ENCODE measurements at regions not wholly inside any gene's neighbourhood (a gene's known extent, or its start where the extent isn't known, plus 50 kb on each side); places are given as distances from the start of the nearest gene placed in this dataset.
"Not testable (repeated sequence)": the region's sequence is repeated elsewhere in the genome, so short reads cannot be mapped to it uniquely, and the experiment has no call there.

GRCh38 chr7:36037121-36037662 lies 115.9 kb upstream of the EEPD1 start:
- DNase-seq (ENCODE audit: low read depth): peak; percentile 42

DNA sequence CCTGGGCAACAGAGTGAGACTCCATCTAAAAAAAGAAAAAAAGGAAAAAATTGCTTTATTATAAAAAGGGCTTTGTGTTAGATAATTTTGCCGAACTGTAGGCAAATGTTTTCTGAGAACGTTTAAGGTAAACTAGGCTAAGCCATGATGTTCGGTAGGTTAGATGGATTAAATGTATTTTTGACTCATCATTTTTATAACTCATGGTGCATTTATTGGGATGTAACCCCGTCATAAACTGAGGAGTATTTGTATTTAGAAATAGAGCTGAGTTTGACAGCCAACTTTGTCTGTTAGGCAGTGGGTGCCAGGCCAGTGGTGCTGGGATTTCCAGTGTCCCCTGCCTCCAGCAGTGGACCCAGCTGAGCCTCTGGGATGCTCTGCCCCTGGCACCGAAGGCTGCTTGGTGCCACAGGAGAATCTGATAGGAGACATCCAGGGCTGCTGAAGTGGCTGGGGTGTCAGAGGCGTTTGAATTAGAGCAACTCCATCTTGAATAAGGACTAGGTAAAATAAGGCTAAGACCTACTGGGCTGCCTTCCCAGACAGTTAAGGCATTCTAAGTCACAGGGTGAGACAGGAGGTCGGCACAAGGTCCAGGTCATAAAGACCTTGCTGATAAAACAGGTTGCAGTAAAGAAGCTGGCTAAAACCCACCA lies 114.9 kb upstream of the EEPD1 start:
- DNase-seq (ENCODE audit: low read depth): no peak

DNA sequence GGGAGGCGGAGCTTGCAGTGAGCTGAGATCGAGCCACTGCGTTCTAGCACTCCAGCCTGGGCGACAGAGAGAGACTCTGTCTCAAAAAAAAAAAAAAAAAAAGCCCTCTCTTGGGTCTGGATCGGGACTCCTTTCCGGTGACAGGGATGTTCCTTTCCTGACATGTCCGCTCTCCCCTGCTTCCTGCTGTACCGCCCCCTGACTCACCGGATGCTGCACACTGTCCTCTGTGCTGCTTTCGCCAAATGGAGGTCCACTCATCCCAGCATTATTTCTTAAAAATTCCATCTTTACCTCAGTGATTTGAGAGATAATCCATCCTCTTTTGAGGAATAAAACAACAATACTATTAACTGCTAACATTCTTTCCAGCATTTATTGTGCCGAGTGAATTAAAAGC lies 113.8 kb upstream of the EEPD1 start:
- no peak for DNase-seq (ENCODE audit: low read depth)

- DNase-seq (ENCODE audit: low read depth): no peak
Measured at GRCh38 chr7:36039671-36040070, 113.4 kb upstream of the EEPD1 start.

GRCh38 chr7:36040679-36041078 lies 112.4 kb upstream of the EEPD1 start:
- DNase-seq (ENCODE audit: low read depth): peak; percentile 36

- no peak for DNase-seq (ENCODE audit: low read depth)
Measured at GRCh38 chr7:36044101-36044892, 108.8 kb upstream of the EEPD1 start.

- peak; percentile 49 for DNase-seq (ENCODE audit: low read depth)
Measured at GRCh38 chr7:36045326-36045725, 107.7 kb upstream of the EEPD1 start.

DNA sequence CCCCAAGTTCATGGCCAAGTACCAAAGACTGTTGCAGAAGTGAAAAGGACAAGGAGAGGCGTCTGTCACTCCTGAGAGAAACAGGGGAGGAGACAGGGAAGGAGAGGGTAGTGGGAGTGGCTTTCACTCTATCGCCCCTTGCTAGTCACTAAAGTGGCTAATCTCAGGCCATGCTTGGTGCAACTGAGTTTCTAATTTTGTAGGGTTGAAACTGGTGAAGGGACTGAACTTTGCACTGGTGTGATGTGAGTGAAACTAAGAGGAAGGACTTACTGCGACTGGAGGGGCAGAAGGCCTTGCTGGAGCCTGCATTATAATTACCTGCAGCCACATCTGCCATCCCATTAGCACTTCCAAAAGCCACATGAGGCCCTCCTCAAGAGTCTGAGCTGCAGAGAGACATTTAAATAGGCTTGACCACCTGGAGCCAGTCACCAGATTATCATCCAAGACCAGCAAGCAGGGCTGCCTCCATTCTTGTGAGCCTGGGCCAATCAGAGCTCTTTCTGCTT lies 107.2 kb upstream of the EEPD1 start:
- no peak for DNase-seq (ENCODE audit: low read depth)

- no peak for DNase-seq (ENCODE audit: low read depth)
Measured at GRCh38 chr7:36047091-36047658, 105.9 kb upstream of the EEPD1 start.

- DNase-seq (ENCODE audit: low read depth): peak; percentile 95
Measured at GRCh38 chr7:36048141-36048901, 104.7 kb upstream of the EEPD1 start.

DNA sequence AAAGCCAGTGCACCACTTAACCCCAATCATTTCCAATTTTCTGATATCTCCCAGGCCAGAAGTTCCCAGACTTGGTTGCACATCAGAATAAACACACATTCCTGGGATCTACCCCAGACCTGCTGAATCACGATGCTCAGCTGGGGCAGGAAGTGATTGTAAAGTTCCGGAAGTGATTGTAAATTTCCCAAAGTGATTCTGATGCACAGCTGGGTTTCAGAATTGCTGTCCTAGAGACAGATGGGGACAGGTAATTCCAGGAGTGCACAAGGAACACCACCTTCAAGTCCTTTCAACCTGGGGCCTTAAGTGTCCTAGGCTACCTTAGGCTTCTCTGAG lies 104.2 kb upstream of the EEPD1 start:
- no peak for DNase-seq (ENCODE audit: low read depth)

- no peak for DNase-seq (ENCODE audit: low read depth)
Measured at GRCh38 chr7:36051501-36051900, 101.6 kb upstream of the EEPD1 start.

- DNase-seq (ENCODE audit: low read depth): no peak
Measured at GRCh38 chr7:36053589-36053988, 99.5 kb upstream of the EEPD1 start.

GRCh38 chr7:36054637-36055036 lies 98.4 kb upstream of the EEPD1 start:
- DNase-seq (ENCODE audit: low read depth): no peak

DNA sequence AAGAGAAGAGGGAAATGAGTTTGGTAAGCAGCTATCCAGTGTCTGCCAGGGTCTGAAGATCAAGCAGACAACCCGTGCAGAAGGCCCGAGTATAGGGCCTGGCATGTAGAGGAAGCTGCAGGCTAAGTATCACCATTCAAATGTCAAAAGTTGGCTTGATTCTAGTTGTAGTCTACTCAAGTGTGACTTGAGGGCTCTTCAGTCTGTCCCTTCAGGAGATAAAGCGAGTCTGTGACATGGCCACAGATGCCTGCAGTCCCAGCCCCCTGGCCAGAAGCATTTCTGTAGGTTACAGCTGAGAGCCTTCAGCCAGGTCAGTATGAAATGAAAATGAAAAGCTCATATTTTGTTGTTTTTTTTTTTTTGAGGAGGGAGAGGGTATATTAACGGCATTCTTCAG lies 97.8 kb upstream of the EEPD1 start:
- DNase-seq (ENCODE audit: low read depth): no peak

GRCh38 chr7:36057323-36057722 lies 95.7 kb upstream of the EEPD1 start:
- DNase-seq (ENCODE audit: low read depth): no peak

- DNase-seq (ENCODE audit: low read depth): no peak
Measured at GRCh38 chr7:36058020-36058592, 94.9 kb upstream of the EEPD1 start.

DNA sequence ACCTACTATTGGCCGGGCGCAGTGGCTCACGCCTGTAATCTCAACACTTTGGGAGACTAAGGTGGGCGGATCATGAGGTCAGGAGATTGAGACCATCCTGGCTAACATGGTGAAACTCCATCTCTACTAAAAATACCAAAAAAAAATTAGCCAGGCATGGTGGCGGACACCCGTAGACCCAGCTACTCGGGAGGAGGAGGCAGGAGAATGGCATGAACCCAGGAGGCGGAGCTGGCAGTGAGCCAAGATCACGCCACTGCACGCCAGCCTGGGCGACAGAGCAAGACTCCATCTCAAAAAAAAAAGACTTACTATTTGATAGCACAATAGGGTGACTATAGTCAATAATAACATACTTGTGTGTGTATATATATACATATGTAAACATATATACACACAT lies 92.7 kb upstream of the EEPD1 start:
- DNase-seq (ENCODE audit: low read depth): not testable (repeated sequence)

- peak; percentile 55 for DNase-seq (ENCODE audit: low read depth)
Measured at GRCh38 chr7:36062154-36062815, 90.8 kb upstream of the EEPD1 start.

DNA sequence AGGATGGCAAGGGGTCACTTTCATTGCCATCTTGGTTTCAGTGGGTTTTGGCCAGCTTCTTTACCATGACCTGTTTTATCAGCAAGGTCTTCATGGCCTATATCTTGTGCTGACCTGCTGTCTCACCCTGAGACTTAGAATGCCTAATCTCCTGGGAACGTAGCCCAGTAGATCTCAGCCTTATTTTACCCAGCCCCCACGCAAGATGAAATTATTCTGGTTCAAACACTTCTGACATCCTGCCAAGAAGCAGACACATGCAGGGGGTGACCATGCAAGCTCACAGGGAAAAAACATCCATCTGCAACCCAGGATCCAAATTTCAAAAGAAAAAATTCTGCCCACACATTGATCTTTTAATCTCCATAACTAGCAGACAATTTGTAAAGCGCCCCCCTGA lies 88.4 kb upstream of the EEPD1 start:
- DNase-seq (ENCODE audit: low read depth): no peak
